HL-60/S4 (cell line): ENCODE measurements at regions not wholly inside any gene's neighbourhood (a gene's known extent, or its start where the extent isn't known, plus 50 kb on each side); places are given as distances from the start of the nearest gene placed in this dataset.

ENCODE experiments used
- in situ Hi-C: fragments of 300-500 bp; cut with MboI; formaldehyde crosslinking; loops from 2 replicates; pipeline ENCODE4 v1.14.3; 2022; ENCODE audit warnings: low sequenced_read_pairs

DNA sequence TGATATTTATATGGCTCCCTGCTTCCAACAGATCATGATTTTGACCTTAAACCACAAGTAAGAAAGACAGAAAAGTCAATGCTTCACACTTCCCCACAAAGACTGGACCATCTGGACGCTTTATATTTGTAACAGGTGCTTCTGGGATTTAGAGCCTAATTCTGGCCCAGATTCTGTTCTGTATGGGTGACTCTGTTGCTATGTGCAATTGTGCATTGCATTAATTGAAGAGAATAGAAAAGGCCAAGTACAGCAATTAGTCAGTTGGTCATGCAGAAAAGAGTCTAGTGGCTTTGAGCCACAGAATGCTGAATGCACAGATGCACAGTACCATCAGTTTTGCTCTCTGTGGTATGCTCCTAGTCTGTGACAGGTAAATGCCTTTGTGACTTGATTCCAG is 657.4 kb upstream of the ATXN8OS start:
- in situ Hi-C loops: no loop called here

DNA sequence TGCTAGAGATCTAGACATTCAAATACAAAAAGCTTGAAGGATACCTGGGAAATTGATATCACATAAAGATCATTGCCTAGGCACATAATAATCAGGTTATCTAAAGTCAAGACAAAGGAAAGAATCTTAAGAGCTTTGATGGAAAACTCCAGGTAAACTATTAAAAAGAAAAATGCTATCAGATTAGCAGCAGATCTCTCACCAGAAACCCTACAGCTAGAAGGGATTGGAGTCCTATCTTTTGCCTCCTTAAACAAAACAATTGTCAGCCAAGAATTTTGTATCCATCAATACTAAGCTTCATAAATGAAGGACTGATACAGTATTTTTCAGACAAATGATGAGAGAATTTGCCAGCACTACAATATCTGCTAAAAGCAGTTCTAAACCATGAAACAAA is 682.4 kb upstream of the ATXN8OS start:
- in situ Hi-C loops: no loop called here

DNA sequence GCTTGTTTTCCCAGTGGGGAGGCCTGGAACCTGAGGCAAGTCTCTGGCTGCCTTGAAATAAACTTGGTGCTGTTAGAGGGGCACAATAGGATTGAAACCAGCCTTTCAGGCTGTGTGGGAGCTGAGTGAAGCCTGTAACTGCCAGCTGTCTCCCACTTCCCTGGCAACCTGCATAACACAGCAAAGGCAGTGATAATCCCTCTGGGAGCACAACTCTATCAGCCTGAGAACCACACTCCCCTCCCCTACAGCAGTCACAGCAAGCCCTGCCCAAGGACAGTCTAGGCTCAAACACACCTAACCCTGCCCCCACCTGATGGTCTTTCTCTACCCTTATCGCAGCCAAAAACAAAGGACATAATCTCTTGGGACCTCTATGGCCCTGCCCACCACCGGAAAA is 683.8 kb upstream of the ATXN8OS start:
- in situ Hi-C loops: no loop called here

DNA sequence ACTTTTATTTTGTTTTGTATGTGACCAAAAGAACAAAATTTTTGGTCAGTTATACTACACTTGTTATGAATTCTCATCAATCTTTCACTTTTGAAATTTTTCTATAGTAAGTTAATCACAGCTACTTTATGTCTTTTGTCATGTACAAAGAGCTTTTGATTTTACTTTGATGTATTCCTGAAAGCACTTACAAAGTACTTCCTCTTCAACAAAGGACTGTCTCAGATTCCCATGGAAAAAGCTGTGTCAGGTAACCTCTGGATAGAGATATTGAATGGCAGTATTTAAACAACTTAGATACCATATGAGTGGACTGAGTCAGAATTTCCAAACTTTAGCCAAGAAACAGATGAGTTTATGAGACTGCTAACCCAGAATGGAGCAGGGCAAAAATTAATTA is 689.3 kb upstream of the ATXN8OS start:
- in situ Hi-C loops: no loop called here

DNA sequence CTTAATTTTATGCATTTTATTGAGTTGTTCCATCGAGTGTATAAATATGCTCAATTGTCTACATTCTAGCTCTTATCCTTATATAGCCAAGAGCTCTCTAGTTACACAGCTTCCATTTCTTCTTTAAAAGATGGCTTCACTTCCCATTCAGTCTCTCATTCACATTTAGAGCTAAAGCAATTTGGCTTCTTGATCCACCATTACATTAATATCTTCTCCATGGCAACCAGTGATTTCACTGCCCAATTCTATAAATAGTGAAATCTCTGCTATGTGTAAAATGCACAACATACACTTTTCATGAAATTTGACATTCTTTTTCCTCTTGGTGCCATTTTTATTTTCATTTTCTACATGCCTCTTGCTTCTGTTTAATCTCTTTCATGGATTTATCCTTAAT is 696.9 kb upstream of the ATXN8OS start:
- in situ Hi-C loops: no loop called here

DNA sequence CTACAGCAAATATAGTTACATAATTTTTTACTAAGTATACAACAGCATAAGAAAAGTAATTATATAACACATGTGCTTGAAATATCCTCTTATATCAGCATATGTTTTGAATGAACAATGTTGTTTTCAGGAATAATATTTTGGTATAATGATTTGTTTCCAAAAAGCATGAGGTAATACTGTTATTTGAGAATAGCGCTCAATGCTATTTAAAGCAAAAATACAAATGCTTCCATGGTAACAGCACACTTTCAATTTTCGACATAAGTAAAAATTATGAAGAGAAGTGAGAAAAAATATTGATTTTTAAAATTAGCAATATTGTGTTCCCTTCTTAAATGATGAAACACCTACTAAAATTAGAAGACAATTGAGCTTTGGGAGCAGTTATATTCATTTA is 715.9 kb upstream of the ATXN8OS start:
- in situ Hi-C loops: no loop called here

DNA sequence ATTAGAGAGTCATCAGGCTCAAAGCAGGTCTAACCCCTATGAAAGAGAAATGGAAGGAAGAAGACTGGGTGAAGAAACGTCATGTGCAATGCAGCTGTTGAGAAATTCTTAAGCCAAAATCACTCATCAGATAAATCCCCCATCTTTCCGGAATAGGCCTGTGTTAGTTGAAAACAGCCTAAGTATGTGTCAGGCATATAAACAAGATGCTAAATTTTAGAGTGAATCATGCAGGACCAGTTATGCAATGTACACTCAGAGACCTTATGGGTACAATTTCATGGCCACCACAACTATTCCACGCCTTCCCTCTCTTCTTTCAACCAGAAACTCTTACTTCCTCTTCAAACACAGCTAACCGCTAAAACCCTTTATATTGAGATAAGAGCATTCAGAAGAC is 717.7 kb upstream of the ATXN8OS start:
- in situ Hi-C loops: no loop called here

DNA sequence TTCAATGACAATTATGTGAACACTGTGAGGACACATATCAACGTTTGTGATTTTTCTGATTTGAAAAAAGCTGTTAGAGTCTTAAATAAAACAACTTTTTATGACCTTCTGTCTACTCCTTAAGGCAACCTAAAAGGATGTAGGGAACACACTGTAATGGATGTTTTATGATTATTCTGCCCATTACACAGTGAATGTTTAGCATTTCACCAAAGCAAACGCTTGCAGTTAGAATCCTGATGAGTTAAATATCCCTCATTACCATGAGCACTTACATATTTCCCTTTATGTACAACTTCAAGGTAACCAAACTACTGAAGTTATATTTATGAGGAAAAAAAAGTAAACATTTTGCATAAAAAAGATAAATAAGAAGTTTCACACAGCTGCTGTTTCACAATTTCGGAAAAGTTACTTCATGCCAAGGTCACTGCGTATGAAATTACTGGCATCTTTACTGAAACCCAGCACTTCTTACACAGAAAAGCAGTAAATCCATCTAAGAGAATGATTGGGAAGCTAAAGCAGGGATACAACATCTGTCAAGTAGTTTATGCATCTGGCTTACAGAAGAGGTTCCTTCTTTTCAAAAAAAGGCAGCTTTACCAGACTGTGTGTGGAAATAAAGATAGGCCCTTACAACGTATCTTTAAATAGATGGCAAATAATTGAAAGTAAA is 733.7 kb upstream of the ATXN8OS start:
- in situ Hi-C loops: no loop called here

DNA sequence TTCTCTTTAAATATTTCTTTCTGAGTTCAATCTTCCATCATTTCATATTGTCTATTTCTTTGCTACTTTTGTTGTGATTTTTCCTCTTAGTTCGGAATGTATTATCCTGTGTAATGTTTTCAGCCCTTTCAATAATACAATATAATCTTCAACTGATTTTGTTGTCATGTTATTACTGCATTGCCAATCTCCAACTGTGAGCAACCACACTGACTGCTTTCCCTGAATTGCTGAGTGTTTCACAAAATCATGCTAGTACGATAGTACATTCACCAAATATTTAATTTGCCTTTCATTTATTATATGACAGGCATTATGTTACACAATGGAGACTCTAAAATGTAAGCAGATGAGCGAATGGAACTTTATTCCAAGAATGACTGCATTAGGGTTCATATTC is 744.3 kb upstream of the ATXN8OS start:
- in situ Hi-C loops: no loop called here

DNA sequence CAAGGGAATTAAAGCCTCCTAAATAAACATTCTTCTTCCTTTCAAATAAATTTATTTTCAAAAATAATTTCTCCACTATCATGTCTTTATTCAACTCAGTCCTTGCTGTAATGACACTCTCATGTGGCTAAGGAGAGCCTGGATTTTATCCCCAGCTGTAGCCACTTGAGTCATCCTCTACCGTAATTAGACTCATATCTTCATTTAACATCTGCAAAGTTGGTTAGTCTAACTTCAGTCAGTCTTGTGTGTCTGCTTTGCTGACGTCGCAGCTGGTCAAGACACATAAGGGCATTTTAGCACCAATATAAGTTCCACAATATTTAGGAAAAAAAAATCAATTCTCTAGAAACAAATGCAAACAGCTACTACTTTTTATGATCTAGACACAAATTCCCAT is 776.4 kb upstream of the ATXN8OS start:
- in situ Hi-C loops: no loop called here

DNA sequence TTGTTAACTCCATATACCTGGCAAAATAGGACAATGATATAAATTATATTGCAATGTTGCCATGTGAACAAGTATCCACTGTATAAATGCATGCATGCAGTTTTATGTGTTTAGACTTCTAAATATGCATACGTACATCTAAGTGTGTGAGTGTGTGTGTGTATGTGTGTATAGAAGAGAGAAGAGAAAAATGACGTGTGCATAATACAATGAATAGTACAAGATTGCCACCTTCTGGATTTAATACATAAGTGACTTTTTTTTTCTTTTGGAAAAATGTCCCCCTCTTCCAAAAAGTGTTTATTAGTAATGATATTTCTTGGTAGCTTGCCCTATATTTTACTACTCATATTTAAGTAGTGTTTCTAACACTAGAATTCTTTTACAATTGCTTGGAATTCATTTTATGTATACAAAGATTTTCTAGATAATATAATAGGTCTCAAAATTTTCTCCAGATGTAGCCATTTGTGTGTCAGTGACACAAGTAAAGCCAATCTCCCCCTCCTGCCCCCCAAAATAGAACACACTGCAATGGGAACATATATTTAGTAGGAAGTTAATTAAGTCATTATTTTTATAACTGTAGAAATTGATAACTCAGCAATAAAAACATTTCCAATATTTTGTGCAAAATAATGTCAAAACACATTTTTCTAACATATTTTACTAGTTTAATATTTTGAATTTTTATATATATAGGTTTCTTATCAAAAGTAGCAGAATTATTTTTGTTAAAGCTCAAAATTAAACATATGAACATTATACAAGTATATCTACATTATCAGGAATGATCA is 783.3 kb upstream of the ATXN8OS start:
- in situ Hi-C loops: no loop called here

DNA sequence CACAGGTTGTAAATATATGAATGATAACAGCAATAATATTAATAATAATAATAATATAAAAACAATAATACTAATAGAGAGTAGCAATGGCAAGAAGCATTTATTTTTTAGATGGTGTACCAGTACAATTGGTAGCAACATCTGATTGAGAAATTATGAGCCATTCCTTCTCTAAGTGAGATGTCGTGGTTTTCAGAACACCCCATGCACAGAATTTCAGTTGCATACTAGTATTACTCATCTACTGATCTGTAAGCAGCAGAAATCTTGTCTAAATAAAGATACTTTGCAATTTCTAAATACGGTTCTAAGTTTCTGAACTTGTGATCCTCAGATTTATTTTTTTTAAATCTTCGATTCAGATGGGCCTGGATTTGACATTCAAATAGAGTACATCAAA is 788.0 kb upstream of the ATXN8OS start:
- in situ Hi-C loops: no loop called here

DNA sequence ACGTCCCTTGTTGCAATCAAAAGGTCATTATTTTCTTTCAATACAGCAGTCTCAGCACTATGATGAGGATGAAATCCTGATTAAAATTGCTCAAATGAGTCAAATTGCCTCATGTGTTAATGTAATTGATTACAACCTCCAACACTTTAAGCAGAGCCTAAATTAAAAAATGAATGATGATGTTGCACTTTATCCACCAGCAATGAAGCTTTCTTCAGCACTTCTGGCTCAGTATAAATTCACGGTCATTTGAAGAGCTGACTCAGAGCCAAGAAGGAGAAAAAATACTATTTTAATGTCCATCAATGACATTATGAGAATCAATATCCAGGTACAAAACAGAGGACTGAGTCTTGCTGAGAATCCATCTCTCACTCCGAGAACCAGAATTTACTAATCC is 792.6 kb upstream of the ATXN8OS start:
- in situ Hi-C loops: no loop called here

DNA sequence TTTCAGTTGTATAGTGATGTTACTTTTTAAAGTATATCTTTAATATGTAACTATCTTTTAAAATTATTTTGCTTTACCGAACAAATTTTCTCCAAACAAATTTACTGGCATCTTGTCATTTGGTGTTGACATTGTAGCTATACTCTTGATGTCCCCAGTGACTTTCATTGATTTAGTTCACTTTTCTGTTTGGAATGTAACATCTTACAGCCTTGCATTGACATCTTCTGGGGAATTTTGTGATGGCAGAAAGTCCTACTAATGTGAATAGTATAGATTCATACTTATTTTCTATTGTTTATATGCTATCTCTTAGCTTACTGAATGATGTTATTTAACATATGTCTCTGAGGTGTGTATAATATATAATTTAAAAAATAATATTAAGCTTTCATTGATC is 800.9 kb upstream of the ATXN8OS start:
- in situ Hi-C loops: no loop called here

DNA sequence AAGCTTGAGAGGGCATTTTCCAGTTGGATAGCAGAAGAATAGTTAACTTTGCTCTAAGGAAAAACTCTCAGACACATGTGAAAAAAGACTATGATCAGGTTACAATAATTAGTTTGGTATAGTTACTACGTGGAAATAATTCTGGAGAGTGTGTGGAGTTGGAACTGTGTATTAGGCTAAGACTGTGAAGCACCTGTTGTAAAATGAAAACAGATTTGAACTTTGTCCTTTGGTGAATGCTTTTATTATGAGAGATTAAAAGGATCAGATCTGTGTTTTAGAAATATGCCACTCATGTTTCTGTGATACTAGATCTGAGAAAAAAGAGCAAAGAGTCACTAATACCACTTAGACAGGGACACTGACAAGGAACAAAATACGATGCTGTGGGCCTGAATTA is 807.5 kb upstream of the ATXN8OS start:
- in situ Hi-C loops: no loop called here

DNA sequence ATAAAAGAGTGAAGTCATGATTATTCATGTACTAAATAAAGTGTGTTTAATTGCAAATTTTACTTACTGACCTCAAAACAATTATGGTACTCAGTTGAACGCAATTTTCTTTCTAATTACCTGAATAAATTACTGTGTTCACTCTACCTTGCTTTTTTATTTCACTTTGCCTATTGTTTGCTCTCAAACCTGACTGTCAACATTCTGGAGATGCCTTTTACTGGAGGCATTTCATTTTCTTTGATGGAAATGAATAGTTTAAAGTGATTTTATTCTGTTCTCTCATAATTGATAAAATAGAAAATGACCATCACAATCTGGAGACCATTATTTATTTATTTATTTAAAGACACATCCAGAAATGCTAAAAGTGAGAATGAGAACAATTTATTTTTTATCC is 811.5 kb upstream of the ATXN8OS start:
- in situ Hi-C loops: no loop called here

DNA sequence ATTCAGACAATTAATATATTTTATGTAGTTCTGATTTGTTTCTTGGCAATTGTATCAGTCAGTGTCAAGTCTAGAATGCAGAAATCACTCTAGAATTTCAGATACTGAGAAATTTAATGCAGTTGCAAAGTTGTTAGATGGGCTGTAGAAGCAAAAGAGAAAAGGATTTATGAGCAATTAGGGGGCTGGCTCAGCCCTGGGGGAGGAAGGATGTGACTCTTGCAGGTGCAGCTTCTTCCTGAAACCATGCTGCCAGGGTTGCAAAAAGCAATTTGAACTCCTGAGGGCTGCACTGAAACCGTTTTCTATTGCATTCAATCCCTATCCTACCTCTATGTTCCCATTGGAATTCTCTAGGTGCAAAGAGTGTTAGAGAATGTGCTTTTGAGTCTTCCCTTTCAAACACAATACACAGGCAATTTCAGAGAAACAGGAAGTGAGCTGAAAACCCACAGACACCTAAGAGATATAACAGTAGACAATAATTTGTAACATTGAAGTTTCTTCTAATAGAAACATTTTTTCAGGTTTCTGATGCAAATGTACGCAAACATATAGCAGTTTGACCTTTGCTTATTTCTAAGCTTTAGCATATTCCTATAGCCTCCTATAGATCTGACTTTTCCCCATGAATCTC is 814.7 kb upstream of the ATXN8OS start:
- in situ Hi-C loops: no loop called here

DNA sequence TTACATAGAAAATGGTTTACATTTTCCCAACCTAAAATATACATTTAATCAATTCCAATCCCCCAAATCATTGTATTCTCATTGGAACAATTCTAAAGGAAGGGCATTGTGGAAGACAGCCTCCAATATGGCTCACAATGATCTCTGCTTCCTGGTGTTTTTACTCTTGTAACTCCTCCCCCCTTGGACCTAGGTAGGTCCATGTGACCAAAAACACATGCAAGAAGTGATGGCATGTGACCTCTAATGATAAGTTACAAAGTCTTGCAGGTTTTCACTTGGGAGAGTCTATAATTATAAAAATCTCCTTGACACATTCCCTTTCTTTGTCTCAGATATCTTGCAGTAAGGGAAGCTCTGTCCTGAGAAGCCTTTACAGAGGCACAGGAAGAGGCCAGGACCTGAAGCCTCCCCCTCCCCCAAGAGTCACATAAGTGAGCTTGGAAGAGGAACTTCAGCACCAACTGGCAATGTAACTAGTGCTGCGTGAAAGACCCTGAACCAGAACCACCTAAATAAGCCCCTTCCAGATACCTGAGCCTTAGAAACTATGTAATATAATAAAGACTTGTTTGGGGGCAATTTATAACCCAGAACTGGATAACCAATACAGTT is 816.2 kb upstream of the ATXN8OS start:
- in situ Hi-C loops: no loop called here

DNA sequence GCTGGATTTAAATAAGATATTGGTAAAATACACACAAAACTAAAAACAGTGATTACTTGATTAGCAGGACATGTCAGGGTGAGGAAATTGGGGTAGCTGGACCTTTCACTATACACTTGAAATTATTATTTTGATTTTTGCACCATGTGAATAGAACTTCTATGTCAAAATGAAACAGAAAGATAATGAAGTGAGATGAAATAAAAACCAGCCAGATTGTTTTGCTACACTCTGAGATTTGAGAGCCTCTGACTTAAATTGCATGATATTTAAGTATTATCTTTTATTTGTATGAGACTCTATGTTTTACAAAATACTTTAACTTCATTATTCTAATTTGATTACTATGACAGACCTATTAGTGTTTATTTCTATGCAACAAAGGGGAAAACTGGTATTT is 819.6 kb upstream of the ATXN8OS start:
- in situ Hi-C loops: no loop called here

DNA sequence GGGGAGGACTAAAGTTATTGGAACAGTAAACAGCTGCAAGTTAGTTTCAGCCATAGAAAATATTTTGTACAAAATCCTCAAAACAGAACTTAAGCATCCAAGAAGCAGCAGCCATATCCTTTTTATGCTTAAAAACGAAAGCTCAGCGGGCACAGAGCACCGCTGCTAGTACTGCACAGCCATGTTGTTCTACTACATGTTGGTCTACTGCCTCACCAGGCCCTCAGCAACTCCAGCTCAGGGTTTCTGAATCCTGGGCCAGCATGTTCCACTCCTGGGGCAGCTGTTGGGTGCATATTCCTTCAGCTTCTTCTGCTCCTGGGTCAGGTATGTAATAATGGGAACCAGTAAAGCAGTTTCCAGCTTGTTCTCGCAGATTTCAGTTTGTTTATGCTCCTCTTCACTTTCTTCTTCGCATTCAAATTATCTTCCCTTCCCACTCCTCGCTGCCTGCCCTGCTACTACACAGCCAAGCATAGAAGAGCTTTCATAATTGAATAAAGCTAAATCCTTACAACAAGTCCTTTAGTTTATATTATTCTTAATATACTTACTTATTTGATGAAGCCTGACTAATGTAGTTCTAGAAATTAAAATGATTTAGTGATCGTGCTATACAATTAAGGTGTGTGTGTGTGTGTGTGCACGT is 820.5 kb upstream of the ATXN8OS start:
- in situ Hi-C loops: no loop called here

DNA sequence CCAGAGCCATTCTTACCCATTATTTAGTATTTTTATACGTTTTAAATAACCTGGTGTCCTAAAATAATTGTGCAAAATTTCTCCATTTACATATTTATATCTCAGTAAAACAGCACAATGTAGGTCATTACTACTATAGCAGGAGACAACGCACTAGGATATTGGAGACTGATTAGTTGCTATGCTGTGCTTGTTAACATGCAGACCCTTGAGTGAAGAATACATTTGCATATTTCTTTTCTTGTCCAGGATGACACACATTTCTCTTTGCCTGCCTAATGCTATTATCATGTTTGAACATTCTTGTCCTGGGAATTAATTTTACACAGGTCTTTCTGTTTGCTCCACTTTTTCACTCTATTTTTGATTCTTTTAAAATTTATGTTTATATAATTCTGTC is 823.8 kb upstream of the ATXN8OS start:
- in situ Hi-C loops: no loop called here
